ENCODE measurements at regions not wholly inside any gene's neighbourhood (a gene's known extent, or its start where the extent isn't known, plus 50 kb on each side); places are given as distances from the start of the nearest gene placed in this dataset.

GRCh38 chr6:115631028-115631427 is 429.7 kb downstream of the FRK start:
- Histone ChIP-seq H3K9me3 (no peaks in the 10 kb centered on the region), H3K36me3 (no peaks in the 10 kb centered on the region), H3K27ac (no peak overlapping the region), H3K4me1 (no peaks in the 10 kb centered on the region), H3K4me3 (no peak overlapping the region), H3K27me3 (replicated peaks in 1 of 7) (no peaks in the 10 kb centered on the region)
- intact Hi-C loops (cut with DNase I; ENCODE audit: low total_unique reads): no loop called here
- TF ChIP-seq POLR2AphosphoS5 (IDR thresholded peaks at IDR 0.05): no peak
- TF ChIP-seq CTCF (IDR thresholded peaks at IDR 0.05 in 8 of 11, conservative IDR thresholded peaks at IDR 0.05 in 3 of 11): no peak
- TF ChIP-seq POLR2A (IDR thresholded peaks at IDR 0.05): no peak
- DNase-seq: no peak

GRCh38 chr6:115630424-115631024 is 430.2 kb downstream of the FRK start:
- intact Hi-C loops (cut with DNase I; ENCODE audit: low total_unique reads): no loop called here
- no peaks in the 10 kb centered on the region for H3K9me3 ChIP-seq
- WGBS, 5 donors: 71 to 82% (median 80%) methylated on average over 4 of the region's 4 CpGs
- H3K27me3 ChIP-seq (replicated peaks in 1 of 7): no peaks in the 10 kb centered on the region
- no peaks in the 10 kb centered on the region for H3K4me1 ChIP-seq
- DNase-seq: no peak
- no peaks in the 10 kb centered on the region for H3K36me3 ChIP-seq
- TF ChIP-seq POLR2A (IDR thresholded peaks at IDR 0.05) (no peak), CTCF (IDR thresholded peaks at IDR 0.05 in 8 of 11, conservative IDR thresholded peaks at IDR 0.05 in 3 of 11) (no peak), POLR2AphosphoS5 (IDR thresholded peaks at IDR 0.05) (no peak)
- no peak overlapping the region for H3K27ac ChIP-seq
- no peak overlapping the region for H3K4me3 ChIP-seq

GRCh38 chr6:115629415-115629814 is 431.3 kb downstream of the FRK start:
- H3K27me3 ChIP-seq (replicated peaks in 1 of 7): no peaks in the 10 kb centered on the region
- H3K9me3 ChIP-seq: no peaks in the 10 kb centered on the region
- no peak overlapping the region for H3K27ac ChIP-seq
- DNase-seq: no peak
- TF ChIP-seq CTCF (IDR thresholded peaks at IDR 0.05 in 8 of 11, conservative IDR thresholded peaks at IDR 0.05 in 3 of 11) (no peak), POLR2A (IDR thresholded peaks at IDR 0.05) (no peak), POLR2AphosphoS5 (IDR thresholded peaks at IDR 0.05) (no peak)
- no peak overlapping the region for H3K4me3 ChIP-seq
- WGBS, 5 donors: 63 to 73% (median 68%) methylated on average over 2 of the region's 2 CpGs
- H3K36me3 ChIP-seq: no peaks in the 10 kb centered on the region
- H3K4me1 ChIP-seq: no peaks in the 10 kb centered on the region
- intact Hi-C loops (cut with DNase I; ENCODE audit: low total_unique reads): no loop called here

GRCh38 chr6:115618256-115618655 is 442.4 kb downstream of the FRK start:
- no peaks in the 10 kb centered on the region for H3K36me3 ChIP-seq
- no peaks in the 10 kb centered on the region for H3K4me1 ChIP-seq
- no peak overlapping the region for H3K4me3 ChIP-seq
- peaks cover 0 to 6% (median 0%) of the 10 kb centered on the region in 8 donors for H3K9me3 ChIP-seq
- TF ChIP-seq CTCF (IDR thresholded peaks at IDR 0.05 in 8 of 11, conservative IDR thresholded peaks at IDR 0.05 in 3 of 11) (no peak), POLR2AphosphoS5 (IDR thresholded peaks at IDR 0.05) (no peak), POLR2A (IDR thresholded peaks at IDR 0.05) (no peak)
- no peaks in the 10 kb centered on the region for H3K27me3 ChIP-seq (replicated peaks in 1 of 7)
- WGBS, 5 donors: 73 to 85% (median 82%) methylated on average over 2 of the region's 2 CpGs
- DNase-seq: no peak
- intact Hi-C loops (cut with DNase I; ENCODE audit: low total_unique reads): no loop called here
- no peak overlapping the region for H3K27ac ChIP-seq
